DND-41 (cell line): ENCODE measurements at regions not wholly inside any gene's neighbourhood (a gene's known extent, or its start where the extent isn't known, plus 50 kb on each side); places are given as distances from the start of the nearest gene placed in this dataset.

Experiments
- EZH2 ChIP-seq: IDR thresholded peaks from 3 replicates; pipeline ENCODE4 v1.6.1; 2012; ENCODE audit warnings: borderline replicate concordance, low read depth, mild to moderate bottlenecking, moderate library complexity, low read length, inconsistent platforms; ENCODE audit not compliant: severe bottlenecking
- TF ChIP-seq, protein P1 (sequence below): IDR thresholded peaks from 2 replicates; pipeline ENCODE4 v1.5.1; 2012; ENCODE audit warnings: borderline replicate concordance, low read length, moderate library complexity, mild to moderate bottlenecking; ENCODE audit not compliant: poor library complexity, severe bottlenecking; ENCODE audit errors: extremely low read depth

DNA sequence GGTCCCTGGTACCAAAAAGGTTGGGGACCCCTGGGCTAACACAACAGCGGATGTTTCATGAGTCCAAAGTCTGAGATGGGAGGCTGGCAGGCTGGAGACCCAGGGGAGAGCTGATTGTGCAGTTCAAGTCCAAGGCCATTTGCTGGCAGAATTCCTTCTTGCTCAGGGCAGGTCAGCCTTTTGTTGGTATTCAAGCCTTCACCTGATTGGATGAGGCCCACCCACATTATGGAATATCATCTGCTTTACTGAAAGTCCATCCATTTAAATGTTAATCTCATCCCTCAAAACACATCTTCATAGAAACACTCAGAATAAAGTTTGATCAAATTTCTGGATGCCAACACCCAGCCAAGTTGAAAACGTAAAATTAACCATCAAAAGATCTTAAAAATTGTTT, 52.9 kb downstream of the GSC start:
- TF ChIP-seq, protein P1, sequence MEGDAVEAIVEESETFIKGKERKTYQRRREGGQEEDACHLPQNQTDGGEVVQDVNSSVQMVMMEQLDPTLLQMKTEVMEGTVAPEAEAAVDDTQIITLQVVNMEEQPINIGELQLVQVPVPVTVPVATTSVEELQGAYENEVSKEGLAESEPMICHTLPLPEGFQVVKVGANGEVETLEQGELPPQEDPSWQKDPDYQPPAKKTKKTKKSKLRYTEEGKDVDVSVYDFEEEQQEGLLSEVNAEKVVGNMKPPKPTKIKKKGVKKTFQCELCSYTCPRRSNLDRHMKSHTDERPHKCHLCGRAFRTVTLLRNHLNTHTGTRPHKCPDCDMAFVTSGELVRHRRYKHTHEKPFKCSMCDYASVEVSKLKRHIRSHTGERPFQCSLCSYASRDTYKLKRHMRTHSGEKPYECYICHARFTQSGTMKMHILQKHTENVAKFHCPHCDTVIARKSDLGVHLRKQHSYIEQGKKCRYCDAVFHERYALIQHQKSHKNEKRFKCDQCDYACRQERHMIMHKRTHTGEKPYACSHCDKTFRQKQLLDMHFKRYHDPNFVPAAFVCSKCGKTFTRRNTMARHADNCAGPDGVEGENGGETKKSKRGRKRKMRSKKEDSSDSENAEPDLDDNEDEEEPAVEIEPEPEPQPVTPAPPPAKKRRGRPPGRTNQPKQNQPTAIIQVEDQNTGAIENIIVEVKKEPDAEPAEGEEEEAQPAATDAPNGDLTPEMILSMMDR, result no peak
- TF ChIP-seq EZH2, result no peak
